B cell (primary cell): ENCODE measurements at regions not wholly inside any gene's neighbourhood (a gene's known extent, or its start where the extent isn't known, plus 50 kb on each side); places are given as distances from the start of the nearest gene placed in this dataset.

Experiments
- ATAC-seq: fragments of 200-7000 bp; cut with Tn5 transposase; one replicate; pipeline ENCODE4 v1.10.0; 2021; ENCODE audit warnings: low read depth, mild to moderate bottlenecking, moderate number of reproducible peaks, moderate library complexity
- CTCF ChIA-PET: fragments of 350-600 bp; sonication (Branson Sonifier 250); formaldehyde crosslinking; loops from one replicate; lab custom pipeline; 2021; ENCODE audit warnings: antibody characterized with exemption, inconsistent platforms; lab: Charles Lee
- POLR2A ChIA-PET: fragments of 350-600 bp; sonication (Branson Sonifier 250); formaldehyde crosslinking; loops from one replicate; lab custom pipeline; 2021; ENCODE audit warnings: antibody characterized with exemption; lab: Charles Lee
- DNase-seq: peaks from one replicate; pipeline ENCODE4 v3.0.0; 2013
- H2AFZ ChIP-seq: 2 replicates; pipeline ENCODE4 v1.6.1; 2012; ENCODE audit warnings: mild to moderate bottlenecking, low read depth, low read length; ENCODE audit not compliant: insufficient read depth, poor library complexity, severe bottlenecking
- H3K27ac ChIP-seq, 2 donors: 1 replicate in 1 of 2; 2 replicates in 1 of 2; pipeline ENCODE4 v1.5.1; 2012 to 2013; ENCODE audit warnings: low read length in 2 of 2, mild to moderate bottlenecking in 2 of 2, moderate library complexity in 1 of 2
- H3K27me3 ChIP-seq, 4 experiments: fragments of 200-600 bp in 1 of 4; sonication (generic) in 1 of 4; replicated peaks in 1 of 4; 1 replicate in 2 of 4; 2 replicates in 2 of 4; pipeline versions ENCODE4 v1.6.1 to v1.7.0; 2013 to 2016; ENCODE audit warnings: low read length in 3 of 4, mild to moderate bottlenecking in 2 of 4, mixed read lengths in 1 of 4, moderate library complexity in 1 of 4; ENCODE audit not compliant: insufficient read depth in 4 of 4, control insufficient read depth in 3 of 4; ENCODE audit errors: control extremely low read depth in 1 of 4
- H3K36me3 ChIP-seq, 2 experiments: replicated peaks in 1 of 2; 1 replicate in 1 of 2; 2 replicates in 1 of 2; pipeline versions ENCODE4 v1.6.1 to v1.7.1; 2013; ENCODE audit warnings: low read length in 1 of 2; ENCODE audit not compliant: insufficient read depth in 2 of 2, control insufficient read depth in 1 of 2; ENCODE audit errors: control extremely low read depth in 1 of 2, extremely low read depth in 1 of 2
- H3K4me1 ChIP-seq, 2 donors: fragments of 200-600 bp in 1 of 2; sonication (generic) in 1 of 2; 1 replicate in 1 of 2; 2 replicates in 1 of 2; pipeline versions ENCODE4 v1.5.1 to v1.6.1; 2013 to 2017; ENCODE audit warnings: low read length in 2 of 2; ENCODE audit not compliant: control insufficient read depth in 2 of 2, insufficient read depth in 2 of 2
- H3K4me2 ChIP-seq: replicated peaks from 2 replicates; pipeline ENCODE3; 2012; ENCODE audit warnings: mild to moderate bottlenecking, low read depth, low read length; ENCODE audit not compliant: poor library complexity, severe bottlenecking
- H3K4me3 ChIP-seq, 5 experiments: fragments of 200-600 bp in 1 of 5; sonication (generic) in 1 of 5; 1 replicate in 3 of 5; 2 replicates in 2 of 5; pipeline versions ENCODE4 v1.5.1 to v1.7.0; 2011 to 2016; ENCODE audit warnings: low read length in 4 of 5, mild to moderate bottlenecking in 4 of 5, low read depth in 2 of 5, control low read depth in 1 of 5, moderate library complexity in 1 of 5; ENCODE audit not compliant: insufficient read depth in 1 of 5; ENCODE audit errors: control extremely low read depth in 1 of 5, extremely low read depth in 1 of 5
- H3K79me2 ChIP-seq: fragments of 200-600 bp; sonication (generic); one replicate; pipeline ENCODE4 v1.6.0; 2016; ENCODE audit warnings: low read length; ENCODE audit not compliant: control insufficient read depth, insufficient read depth
- H3K9ac ChIP-seq: fragments of 200-600 bp; sonication (generic); 2 replicates; pipeline ENCODE4 v1.6.1; 2017; ENCODE audit warnings: mild to moderate bottlenecking, low read length, moderate library complexity
- H3K9me3 ChIP-seq, 3 donors: one replicate each; pipeline versions ENCODE4 v1.6.1 to v1.7.1; 2013; ENCODE audit warnings: low read length in 2 of 3; ENCODE audit not compliant: control insufficient read depth in 2 of 3, insufficient read depth in 1 of 3; ENCODE audit errors: control extremely low read depth in 1 of 3
- H4K20me1 ChIP-seq: 2 replicates; pipeline ENCODE4 v1.6.0; 2012; ENCODE audit warnings: mild to moderate bottlenecking, low read length; ENCODE audit not compliant: insufficient read depth, control insufficient read depth, poor library complexity, severe bottlenecking
- H3K27ac Mint-ChIP-seq: one replicate; pipeline ENCODE4 v1.8.0; 2021; ENCODE audit warnings: mixed read lengths
- H3K27me3 Mint-ChIP-seq: one replicate; pipeline ENCODE4 v1.8.0; 2021; ENCODE audit warnings: mixed read lengths
- H3K4me1 Mint-ChIP-seq: one replicate; pipeline ENCODE4 v1.8.0; 2021; ENCODE audit warnings: mixed read lengths
- H3K4me3 Mint-ChIP-seq: one replicate; pipeline ENCODE4 v1.8.0; 2021; ENCODE audit warnings: mixed read lengths
- H3K9me3 Mint-ChIP-seq: one replicate; pipeline ENCODE4 v1.8.0; 2022; ENCODE audit warnings: mixed read lengths; ENCODE audit not compliant: insufficient read depth
- CTCF ChIP-seq: fragments of 200-600 bp; IDR thresholded peaks from one replicate; pipeline ENCODE4 v1.8.0; 2022; ENCODE audit warnings: antibody characterized with exemption, mild to moderate bottlenecking
- EZH2 ChIP-seq: IDR thresholded peaks from 2 replicates; pipeline ENCODE4 v1.6.1; 2012; ENCODE audit warnings: borderline replicate concordance, low read depth, mild to moderate bottlenecking, moderate library complexity, low read length; ENCODE audit not compliant: insufficient read depth, poor library complexity, severe bottlenecking
- WGBS: methylation state at CpG from one replicate; pipeline ENCODE4 v1.1.5; 2013; ENCODE audit warnings: missing lambda C conversion rate; ENCODE audit not compliant: insufficient coverage; 5-methylcytosine and 5-hydroxymethylcytosine counted together
- intact Hi-C: fragments of 100-400 bp; cut with micrococcal nuclease; formaldehyde crosslinking; loops from one replicate; pipeline ENCODE4 v1.10.0; 2022

- H3K27ac Mint-ChIP-seq: no peak overlapping the region
- no peaks in the 10 kb centered on the region for H3K4me1 ChIP-seq
- no peak overlapping the region for H3K4me3 Mint-ChIP-seq
- H3K4me1 Mint-ChIP-seq: peaks cover 3% of the 10 kb centered on the region
- H3K9me3 Mint-ChIP-seq: no peaks in the 10 kb centered on the region
- no peak overlapping the region for H2AFZ ChIP-seq
- H3K4me2 ChIP-seq: no peak overlapping the region
- ATAC-seq: no peak
- POLR2A ChIA-PET: no interaction called here
- H3K36me3 ChIP-seq: no peaks in the 10 kb centered on the region
- H4K20me1 ChIP-seq: no peaks in the 10 kb centered on the region
- no peak overlapping the region for H3K27ac ChIP-seq
- CTCF ChIA-PET: no interaction called here
- no peak for DNase-seq
- intact Hi-C loops: no loop called here
- H3K27me3 ChIP-seq: no peaks in the 10 kb centered on the region
- no peaks in the 10 kb centered on the region for H3K9me3 ChIP-seq
- no peaks in the 10 kb centered on the region for H3K79me2 ChIP-seq
- TF ChIP-seq EZH2 (no peak), CTCF (no peak)
- WGBS: no CpG with 5 or more reads among the region's 1 CpG
- no peaks in the 10 kb centered on the region for H3K27me3 Mint-ChIP-seq
- no peak overlapping the region for H3K4me3 ChIP-seq
- H3K9ac ChIP-seq: no peak overlapping the region
Observed at GRCh38 chr3:5766848-5767247, 579.3 kb downstream of the EDEM1 start.

- no peak overlapping the region for H3K4me3 Mint-ChIP-seq
- 91% methylated on average over 2 of the region's 2 CpGs for WGBS
- POLR2A ChIA-PET: no interaction called here
Observed at GRCh38 chr3:5767304-5767703, 579.8 kb downstream of the EDEM1 start.

More at GRCh38 chr3:5767304-5767703, 579.8 kb downstream of the EDEM1 start:
- Histone ChIP-seq H3K36me3 (no peaks in the 10 kb centered on the region), H3K4me3 (no peak overlapping the region), H3K27ac (no peak overlapping the region), H3K9me3 (no peaks in the 10 kb centered on the region), H3K27me3 (no peaks in the 10 kb centered on the region), H3K4me1 (no peaks in the 10 kb centered on the region), H3K9ac (no peak overlapping the region), H3K79me2 (no peaks in the 10 kb centered on the region), H3K4me2 (no peak overlapping the region), H2AFZ (no peak overlapping the region), H4K20me1 (no peaks in the 10 kb centered on the region)
- DNase-seq: no peak
- peaks cover 3% of the 10 kb centered on the region for H3K4me1 Mint-ChIP-seq
- H3K27ac Mint-ChIP-seq: no peak overlapping the region
- CTCF ChIA-PET: no interaction called here
- no peaks in the 10 kb centered on the region for H3K27me3 Mint-ChIP-seq
- no peak for ATAC-seq
- intact Hi-C loops: no loop called here
- TF ChIP-seq CTCF: no peak
- TF ChIP-seq EZH2: no peak
- H3K9me3 Mint-ChIP-seq: no peaks in the 10 kb centered on the region
